ENCODE measurements at regions not wholly inside any gene's neighbourhood (a gene's known extent, or its start where the extent isn't known, plus 50 kb on each side); places are given as distances from the start of the nearest gene placed in this dataset.

DNA sequence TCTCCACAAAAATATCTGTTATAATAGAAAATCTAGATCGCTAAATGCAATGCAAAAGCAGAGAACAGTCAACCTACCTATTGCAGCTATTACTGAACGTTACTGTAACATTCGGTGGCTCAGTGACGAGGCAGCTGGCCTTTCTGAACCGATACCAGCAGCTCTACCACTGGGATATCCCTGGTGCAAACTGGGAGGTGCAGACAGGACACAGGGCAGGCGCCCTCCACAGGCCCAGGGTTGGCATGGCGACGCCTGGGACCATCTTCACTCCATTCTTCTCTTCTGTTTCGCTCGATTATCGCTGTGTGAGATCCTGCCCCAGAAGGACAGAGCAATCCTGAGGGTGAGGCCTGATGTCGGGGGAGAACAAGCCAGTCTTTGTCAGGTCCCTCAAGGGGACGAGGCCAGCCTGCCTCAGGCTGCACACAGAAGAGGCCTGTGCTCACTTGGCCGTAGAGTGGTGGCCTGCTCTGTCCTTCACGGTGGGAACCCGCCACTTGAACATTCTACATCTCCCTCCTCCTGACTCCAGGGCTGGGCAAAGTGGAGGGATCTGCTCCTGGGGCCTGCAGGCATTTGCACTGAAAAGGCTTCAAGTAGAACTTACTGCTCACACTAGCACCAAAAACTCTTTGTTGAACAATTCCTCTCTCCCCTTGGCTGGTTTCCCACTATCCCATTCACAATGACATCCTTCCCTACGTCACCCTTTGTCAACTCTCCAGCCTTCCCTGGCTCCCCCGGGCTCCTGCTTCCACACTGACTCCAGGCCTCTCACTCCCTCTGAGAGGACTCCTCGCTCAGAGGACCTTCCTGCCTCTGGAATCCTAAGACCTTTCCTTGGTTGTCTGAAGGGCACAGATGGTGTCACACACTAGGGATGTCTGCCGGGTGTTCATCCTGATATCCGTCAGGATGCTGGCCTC is 49.7 kb downstream of the CYRIA start:
- DNase-seq: no peak

DNA sequence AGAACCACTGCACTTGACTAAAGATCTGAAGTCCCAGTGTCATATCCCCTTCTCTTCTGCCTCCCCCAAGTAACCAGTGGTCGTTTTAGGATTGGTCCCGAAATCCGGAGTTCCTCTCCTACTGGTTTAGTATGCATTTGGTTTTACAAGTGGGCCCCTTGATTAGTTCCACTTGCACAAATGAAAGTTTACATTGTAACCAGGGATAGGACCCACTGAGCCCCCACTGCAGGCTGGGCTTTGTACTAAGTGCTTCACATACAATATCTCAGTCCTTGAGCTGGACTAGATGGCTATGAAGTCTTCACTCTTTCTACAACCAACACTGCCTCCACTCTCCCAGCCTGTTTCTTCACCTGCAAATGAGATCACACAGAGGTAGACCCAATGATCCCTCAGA is 50.4 kb downstream of the CYRIA start:
- DNase-seq: no peak

DNA sequence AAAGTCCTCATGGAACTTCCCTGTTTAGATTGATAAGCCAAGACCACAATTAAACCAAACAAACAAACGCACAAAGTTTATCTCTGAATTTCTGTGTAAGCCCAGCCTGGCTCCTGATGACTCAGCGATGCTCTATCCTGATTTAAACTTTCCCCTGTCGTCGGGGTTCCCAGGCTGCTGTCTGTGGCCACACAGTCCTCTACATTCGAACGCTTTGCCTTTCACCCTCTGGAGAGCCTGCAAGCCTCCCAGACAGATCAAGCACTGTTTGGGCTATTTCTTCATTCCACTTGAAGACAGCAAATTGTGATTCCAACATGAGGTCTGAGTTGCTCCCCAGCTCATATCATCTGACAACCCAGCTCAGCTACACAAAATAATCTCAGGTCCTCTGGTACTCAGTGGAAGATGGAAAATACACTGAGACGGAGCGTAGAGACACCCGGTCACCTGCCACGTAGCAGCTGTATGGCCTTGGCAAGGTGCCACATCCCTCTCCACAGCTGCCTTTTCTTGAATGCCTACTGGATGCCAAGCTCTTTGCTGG is 51.2 kb downstream of the CYRIA start:
- no peak for DNase-seq

DNA sequence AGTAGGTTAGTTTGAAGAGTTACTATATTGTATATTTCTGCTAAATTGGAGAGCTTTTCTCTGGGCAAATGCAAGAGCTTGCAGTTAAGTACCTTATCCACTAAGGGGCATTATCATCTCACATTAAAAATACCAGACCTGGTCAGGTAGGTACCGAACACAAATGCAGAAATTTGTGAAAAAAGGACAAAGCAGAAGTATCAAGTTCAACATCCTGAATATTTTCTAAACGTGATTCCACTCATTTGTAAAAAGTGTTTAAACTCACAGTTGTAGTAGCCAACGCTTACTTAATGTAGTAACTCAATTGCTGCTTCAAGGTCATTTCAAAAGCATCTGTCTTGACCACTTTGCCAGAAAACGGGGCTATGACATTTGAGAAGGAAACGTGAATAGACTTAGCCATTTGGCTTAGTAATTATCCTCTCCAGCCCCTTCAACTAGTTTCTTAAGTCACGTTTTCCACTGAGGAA is 52.1 kb downstream of the CYRIA start:
- no peak for DNase-seq

DNA sequence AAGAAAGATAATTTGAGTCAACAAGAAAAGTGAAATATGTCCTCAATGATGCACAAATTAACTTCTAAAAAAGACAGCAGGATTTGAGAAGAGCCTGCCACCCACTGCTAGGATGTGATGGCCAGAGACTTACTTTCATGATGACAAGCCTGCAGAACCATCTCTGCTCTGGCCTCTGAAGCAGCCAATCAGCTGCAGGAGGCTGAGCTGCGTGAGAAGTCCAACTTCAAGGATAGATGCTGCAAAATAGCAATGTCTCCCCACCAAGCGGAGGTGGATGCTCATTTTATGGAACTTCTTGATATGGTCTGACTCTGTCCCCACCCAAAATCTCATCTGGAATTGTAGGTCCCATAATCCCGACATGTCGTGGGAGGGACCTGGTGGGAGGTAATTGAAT is 53.1 kb downstream of the CYRIA start:
- no peak for DNase-seq

DNA sequence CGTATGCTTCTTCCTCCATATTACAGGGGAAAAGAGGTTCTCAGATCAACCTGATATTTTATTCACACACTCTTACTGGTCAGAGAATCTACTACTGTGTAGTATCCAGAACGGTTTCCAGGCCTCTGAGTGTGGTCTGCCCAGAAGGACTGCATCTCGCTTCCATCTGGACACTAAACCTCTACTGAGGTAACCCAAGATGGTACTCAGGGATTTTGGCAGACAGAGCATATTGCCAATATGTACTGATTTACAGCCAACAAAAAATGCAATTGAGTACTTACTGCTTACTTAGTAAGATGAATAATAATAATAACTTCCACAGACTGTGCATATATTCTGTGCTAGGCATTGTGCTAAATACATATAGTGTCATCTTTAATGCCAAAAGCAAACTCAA is 55.8 kb downstream of the CYRIA start:
- DNase-seq: no peak

DNA sequence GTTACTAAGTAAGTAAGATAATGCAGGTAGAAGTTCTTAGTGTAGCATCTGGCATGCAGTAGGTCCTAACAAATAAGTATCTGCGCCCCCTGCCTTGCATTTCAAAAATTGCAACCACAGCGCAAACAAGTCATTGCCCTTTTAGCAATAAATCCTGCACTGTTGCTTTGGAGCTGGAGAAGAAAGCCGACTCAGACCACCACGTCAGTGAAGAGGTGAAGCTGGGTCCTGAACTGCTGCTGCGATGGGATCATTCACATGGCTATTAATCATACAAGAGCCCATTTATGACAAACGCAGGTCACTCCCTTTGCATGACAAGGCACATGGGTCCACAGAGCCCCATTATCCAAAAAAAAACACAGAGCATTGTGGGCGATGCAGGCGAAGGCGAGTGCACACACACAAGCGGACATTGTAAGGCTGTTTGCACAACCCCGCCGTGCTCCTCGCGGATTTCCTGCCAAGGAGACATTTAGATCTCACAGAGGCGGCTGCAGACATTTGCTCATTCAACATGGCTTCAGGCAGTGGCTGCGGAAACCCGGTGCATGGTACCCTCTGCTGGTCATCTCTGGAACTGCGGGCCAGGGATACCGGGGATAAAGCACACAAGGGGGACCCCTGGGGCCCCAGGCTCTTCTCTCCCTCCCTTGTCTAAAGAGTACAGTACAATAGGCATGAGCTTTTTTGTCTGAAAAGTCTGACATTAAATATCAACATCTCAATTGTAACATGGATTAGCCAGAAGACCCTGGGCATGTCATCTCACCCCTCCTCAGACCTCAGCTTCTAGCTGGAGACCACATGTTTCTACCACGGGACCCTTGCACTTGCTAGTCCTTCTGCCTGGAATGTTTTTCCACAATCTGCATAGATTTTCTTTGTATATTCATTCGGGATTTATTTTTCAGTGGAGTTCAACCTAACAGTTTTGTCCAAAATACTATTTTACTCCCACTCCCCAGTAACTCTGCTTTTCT is 56.7 kb downstream of the CYRIA start:
- DNase-seq: peak; percentile 76

DNA sequence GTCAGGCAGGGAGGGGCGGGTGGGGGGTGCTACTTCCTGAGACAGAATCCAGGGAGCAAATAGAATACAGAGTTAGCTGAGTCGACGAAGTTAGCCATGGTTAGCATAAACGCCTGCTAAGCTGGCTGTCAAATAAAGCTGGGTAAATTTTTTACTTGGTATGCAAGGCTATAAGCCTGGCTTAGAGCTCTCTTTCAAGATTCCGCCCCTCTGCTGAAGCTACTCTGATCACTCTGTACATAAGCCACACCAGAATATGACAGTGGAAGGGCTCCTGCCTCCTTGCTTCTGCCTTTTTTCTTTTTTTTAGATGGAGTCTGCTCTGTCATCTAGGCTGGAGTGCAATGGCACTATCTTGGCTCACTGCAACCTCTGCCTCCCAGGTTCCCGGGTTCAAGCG is 58.3 kb downstream of the CYRIA start:
- DNase-seq: no peak

DNA sequence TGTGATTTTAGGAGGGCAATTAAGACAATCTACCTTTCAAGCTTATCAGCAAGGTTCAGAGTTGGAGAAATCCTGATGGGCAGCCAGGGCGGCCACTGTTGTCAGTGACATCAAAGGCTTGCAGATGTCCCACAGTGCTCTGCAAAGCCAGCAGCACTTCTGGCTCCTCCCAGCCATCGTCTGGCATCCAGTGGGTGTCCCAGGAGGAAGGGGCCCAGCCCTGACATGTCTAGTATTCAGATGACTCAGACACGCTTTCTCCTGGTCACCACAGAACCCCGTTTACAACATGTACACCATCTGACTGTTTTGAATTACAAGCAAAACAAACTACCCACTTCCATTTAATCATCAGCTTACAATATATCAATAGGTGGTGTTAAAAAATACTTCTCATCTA is 61.4 kb downstream of the CYRIA start:
- no peak for DNase-seq

DNA sequence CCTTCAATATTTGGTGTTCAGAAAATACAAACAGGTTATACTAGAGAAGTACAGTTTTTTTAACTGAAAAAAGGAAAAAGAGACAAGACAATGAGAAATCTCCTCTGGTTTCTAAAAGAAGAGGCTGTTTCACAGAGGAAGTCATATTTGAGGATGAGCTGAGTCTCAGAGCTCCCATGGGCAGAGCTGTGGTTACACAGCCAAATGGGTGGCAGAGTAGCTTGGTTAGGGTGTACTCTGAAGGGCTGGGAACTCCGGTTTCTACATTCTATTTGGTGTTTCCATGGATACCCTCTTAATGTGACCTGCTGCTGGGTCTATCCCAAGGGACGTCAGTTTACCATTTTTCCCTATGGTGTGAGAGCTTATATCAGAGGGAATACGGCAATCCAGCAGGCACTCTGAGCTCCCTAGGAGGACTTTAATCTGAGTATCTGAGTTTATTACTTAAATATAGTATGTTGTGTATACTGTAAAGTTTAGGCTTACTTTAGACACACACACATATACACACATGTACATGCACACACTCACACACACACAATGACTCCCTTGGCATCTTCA is 74.2 kb downstream of the CYRIA start:
- DNase-seq: no peak

DNA sequence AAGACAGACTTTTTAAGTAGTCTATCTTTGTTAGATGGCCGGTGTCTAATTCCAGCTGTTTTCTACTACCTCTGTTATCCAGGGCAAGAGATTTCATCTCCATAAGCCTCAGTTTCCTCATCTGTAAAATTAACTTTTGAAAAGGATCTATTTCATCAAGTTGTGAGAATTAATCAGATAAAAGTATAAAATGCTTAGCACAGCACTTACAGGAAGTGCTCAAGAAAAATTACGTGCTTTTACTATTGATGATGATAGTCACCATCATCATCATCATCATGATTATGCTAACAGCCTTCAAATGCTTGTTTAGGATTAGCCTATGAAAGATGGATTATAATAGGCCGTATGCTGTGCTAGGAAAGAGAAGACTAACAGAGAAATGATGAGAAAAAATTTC is 76.2 kb downstream of the CYRIA start:
- no peak for DNase-seq

DNA sequence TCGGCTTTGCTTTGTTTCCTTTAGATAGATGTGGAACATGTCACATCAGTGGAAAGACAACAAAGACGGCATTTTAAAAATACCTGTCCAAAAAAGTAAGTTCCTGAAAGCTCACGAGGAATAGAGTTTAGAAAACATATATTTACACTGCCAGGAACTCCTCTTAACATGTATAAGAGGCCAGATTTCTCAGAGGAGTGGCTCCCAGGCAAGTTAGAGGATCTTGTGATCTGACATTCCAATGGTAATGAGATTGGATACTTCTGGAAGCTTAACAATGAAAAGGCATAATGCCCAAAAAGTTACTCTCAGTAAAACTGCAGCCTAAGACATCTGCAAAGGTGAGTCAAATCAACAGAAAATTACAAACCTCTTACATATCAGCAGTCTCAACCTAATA is 77.1 kb downstream of the CYRIA start:
- no peak for DNase-seq

DNA sequence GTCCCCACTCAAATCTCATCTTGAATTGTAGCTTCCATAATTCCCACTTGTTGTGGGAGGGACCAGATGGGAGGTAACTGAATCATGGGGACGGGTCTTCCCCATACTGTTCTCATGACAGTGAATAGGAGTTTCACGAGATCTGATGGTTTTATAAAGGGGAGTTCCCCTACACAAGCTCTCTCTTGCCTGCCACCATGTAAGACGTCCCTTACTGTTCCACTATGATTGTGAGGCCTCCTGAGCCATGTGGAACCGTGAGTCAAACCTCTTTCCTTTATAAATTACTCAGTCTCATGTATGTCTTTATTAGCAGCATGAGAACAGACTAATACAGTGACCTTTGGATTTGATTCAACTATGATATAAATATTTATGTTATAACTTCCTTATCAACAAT is 78.0 kb downstream of the CYRIA start:
- no peak for DNase-seq

DNA sequence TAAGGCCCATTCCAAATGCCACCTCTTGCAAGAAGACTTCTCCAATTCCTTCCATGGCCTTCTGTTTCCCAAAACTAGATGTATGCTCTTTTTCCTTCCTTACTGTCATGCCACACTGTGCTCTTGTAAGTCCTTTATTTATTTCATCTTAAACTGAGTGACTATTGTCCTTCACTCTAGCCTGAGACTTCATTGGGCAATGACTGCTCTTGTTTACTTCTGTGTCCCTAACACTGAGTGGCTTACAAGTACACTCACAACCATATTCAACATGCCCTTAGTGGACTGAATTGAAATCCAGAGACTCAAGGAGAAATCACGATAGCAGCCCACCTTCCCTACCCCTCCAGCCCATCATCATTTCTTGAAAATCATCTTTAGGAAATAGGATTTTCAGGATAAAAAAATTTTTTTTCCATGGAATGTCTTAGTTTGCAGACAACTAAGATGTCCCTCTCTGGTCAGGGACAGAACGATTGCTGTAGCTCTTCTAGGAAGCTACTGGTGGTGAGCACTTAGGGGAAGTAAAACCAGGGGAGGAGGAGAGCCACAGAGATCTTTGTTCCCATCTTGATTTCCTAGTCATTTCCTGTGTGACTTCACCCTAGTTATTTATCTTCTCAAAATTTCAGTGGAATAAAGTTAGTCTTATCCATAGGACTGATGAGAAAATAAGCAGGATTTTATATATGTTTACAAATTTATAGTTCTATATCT is 80.7 kb downstream of the CYRIA start:
- DNase-seq: no peak

DNA sequence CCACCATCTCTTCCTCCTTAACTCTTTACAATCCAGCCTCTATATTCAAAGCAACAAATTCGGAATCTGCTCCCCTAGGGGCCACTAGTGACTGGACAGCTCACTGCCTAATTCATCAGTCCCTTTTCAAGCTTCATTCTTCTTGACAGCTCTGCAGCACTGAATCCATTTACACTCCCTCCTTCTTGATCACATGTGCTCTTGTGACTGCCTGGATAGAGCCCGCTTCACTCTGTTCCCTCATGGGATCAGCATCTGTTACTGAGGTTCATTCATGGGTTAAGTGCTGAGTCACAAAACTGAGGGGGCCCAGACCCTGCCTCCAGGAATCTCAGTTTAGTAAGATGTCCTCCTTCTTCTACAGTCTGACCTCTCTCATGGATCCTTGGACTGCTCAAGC is 81.5 kb downstream of the CYRIA start:
- no peak for DNase-seq

DNA sequence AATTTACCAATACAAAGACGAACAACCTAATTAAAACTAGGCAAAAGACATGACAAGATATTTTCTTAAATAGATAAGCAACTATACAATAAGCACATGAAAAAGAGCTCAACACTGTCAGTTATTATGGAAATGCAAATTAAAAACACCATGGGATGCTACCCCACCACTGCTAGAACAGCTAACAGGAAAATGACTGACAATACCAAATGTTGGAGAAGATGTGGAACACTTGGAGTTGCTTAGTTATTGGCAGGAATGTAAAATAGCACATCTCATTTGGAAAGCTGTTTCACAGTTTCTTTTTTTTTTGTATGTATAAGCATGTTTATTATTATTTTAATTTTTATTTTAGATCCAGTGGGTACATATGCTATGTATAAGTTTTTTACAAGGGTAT is 84.4 kb downstream of the CYRIA start:
- DNase-seq: no peak

DNA sequence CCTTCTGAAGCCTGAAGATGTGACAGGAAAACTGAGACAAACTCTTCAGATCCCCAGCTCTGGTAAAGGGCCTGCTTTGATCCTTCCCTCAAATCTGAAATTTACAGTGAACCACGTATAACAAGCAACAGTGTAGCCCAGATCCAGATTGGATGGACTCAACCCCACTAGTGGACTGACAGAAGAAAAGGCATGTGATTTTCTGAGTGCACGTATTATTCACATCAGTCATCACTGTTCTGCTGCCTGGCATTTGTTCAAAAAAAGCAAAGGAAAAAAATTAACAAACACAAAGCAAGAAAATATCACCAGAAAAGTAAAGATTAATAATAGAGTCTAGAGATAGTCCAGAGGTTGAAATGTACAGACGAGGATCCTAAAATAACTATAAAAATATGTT is 87.6 kb downstream of the CYRIA start:
- no peak for DNase-seq

DNA sequence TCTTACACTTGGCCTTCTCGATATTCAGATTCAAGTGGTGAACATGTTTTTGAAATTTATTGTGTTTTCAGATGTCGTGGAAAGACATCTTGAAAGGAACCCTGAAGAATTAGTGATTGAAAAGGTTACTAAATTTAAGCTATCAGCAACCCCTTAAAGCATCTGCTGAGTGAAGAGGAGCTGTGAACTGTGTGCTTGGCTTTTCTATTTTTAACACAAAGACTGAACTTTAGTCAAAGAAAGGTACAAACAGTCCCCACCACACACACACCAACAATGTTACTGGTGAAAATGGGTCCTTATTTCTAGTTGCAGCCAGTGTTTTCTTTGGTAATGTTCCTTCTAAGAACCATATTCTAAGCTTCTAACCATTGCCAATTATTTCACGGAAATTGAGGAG is 95.1 kb downstream of the CYRIA start:
- no peak for DNase-seq

DNA sequence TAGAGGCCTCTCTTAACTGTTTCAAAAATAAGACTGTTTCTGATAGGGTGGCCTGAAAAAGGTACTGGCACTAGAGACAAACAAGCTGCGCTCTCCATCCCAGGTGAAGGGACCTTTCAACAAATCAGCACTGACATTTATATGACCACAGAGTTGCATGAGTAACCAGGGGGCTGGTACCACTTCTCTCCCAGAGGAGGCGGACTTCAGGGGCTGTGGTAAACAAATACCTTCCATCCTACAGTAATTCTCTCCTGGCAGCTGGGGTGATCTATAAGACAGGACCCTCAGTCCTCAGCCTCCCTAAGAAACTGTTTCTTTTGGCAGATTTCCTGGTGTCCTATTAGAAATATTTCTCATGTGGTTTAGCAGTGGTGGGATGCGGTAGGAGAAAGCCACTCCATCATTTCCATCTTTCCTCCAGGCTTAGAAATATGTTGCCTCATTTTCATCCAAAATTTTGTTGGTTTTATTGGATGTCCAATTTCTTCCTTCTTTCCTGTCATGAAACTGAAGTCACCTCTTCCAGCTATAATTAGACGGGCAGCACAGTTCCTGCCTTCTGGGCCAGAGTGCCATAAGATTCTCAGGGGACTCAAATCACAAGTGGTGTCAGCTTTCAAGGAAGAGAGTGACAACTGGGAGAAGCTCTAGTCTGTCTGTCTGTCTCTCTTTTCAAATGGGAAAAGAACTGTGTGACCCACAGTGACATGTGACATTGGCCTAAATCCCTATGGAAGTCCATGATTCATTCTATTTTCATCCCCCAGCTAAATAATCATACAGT is 96.4 kb downstream of the CYRIA start:
- no peak for DNase-seq

DNA sequence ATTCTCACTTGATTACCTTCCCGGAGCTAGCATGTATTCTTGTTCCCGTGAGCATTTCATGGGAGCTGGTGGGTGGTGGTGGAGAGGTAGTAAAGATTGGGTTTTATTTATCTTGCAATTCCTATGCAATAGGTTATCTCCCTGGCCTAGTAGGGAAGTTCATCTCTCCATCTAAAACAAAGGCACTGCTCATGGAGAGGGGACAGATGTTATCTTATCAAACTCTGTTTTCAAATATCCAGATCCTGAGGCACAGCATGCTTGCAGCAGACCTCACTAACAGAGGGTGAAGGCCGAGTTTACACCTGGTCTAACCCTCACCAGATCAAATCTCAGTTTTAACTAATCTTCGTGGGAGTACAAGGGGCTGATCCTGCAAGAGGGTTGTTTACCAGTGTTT is 98.9 kb downstream of the CYRIA start:
- DNase-seq: no peak

DNA sequence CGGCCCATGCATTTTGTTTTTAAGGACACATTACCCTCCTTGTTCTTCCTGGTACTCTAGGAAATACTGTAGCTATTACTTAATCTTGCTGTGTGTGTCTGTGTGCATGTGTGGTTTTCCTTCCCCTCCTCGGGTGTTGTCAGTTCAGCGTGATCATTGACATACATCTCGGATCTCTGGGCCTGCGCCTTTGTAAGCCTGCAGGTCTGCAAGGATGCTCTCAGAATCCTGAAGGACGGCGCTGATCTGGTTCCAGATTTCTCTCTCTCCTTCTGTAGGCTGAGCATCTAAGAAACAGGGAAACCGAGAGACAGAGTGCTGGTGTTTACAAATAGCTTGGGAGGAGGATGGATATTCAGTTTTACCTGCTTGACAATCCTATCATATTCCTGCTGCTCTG is 100.2 kb downstream of the CYRIA start:
- DNase-seq: no peak

DNA sequence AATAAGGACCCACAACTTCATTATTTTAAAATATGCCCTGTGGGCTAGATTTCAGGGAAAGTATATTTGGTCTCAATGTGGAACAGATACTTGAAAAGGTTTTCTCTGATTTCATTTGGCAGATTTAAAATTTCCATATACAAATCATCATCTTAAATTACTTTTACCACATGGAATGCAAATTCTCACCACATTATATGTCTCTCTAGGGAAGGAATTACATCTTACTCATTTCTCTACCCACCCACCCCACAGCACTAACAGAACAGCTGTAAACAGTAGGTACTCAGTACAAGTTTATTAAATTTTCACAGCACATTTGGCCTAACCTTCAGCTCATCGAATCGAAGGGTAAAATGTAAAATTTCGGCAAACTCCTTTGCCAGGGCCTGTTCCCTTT is 104.0 kb downstream of the CYRIA start:
- no peak for DNase-seq

Data from T-helper 9 cell (primary cell).